H1 (cell line): ENCODE measurements at regions not wholly inside any gene's neighbourhood (a gene's known extent, or its start where the extent isn't known, plus 50 kb on each side); places are given as distances from the start of the nearest gene placed in this dataset.

ENCODE experiments used
- CTCF ChIA-PET: fragments of 300-600 bp; sonication (Branson Sonifier 250); formaldehyde crosslinking; loops from one replicate; lab custom pipeline; 2021; ENCODE audit not compliant: partially characterized antibody; lab: Charles Lee
- POLR2A ChIA-PET: fragments of 300-600 bp; sonication (Branson Sonifier 250); formaldehyde crosslinking; loops from one replicate; lab custom pipeline; 2021; ENCODE audit warnings: inconsistent platforms; ENCODE audit not compliant: partially characterized antibody; lab: Charles Lee
- DNase-seq, 2 experiments: peaks; one replicate each; pipeline versions ENCODE4 v3.0.0 to v3.0.0-alpha.2; 2010 to 2022; ENCODE audit warnings: low spot score in 2 of 2, low read depth in 1 of 2, mixed read lengths in 1 of 2
- FAIRE-seq: peaks from 2 replicates; lab custom pipeline; 2011; peaks lifted over from hg19 to GRCh38; lab: Jason Lieb, UNC
- H2AFZ ChIP-seq: 2 replicates; pipeline ENCODE4 v1.8.1; 2012; ENCODE audit warnings: low read length, inconsistent platforms
- H2AK5ac ChIP-seq: 2 replicates; pipeline ENCODE4 v1.6.1; 2013; ENCODE audit warnings: low read depth, low read length
- H2BK120ac ChIP-seq: replicated peaks from 2 replicates; pipeline ENCODE3; 2013; ENCODE audit warnings: low read depth, low read length, inconsistent platforms
- H2BK12ac ChIP-seq: 2 replicates; pipeline ENCODE4 v1.6.1; 2013; ENCODE audit warnings: low read depth, low read length
- H2BK15ac ChIP-seq: 2 replicates; pipeline ENCODE4 v1.6.1; 2013; ENCODE audit warnings: low read length
- H2BK20ac ChIP-seq: 2 replicates; pipeline ENCODE4 v1.6.1; 2013; ENCODE audit warnings: low read length
- H2BK5ac ChIP-seq: 2 replicates; pipeline ENCODE4 v1.6.1; 2013; ENCODE audit warnings: low read depth, low read length
- H3K14ac ChIP-seq: 2 replicates; pipeline ENCODE4 v1.6.1; 2013; ENCODE audit warnings: inconsistent platforms; ENCODE audit not compliant: insufficient read length
- H3K18ac ChIP-seq: 2 replicates; pipeline ENCODE4 v1.6.1; 2013; ENCODE audit warnings: low read length; ENCODE audit errors: extremely low read depth
- H3K23ac ChIP-seq: 2 replicates; pipeline ENCODE4 v1.6.1; 2013; ENCODE audit warnings: inconsistent platforms; ENCODE audit not compliant: insufficient read length
- H3K23me2 ChIP-seq: 2 replicates; pipeline ENCODE4 v1.6.1; 2013; ENCODE audit warnings: low read depth, low read length
- H3K27ac ChIP-seq: 2 replicates; pipeline ENCODE4 v1.6.1; 2011; ENCODE audit warnings: low read depth, low read length, inconsistent platforms
- H3K27me3 ChIP-seq, 4 experiments: replicated peaks in 1 of 4; 1 replicate in 1 of 4; 2 replicates in 3 of 4; pipeline versions ENCODE4 v1.6.1 to v1.8.1; 2011 to 2013; ENCODE audit warnings: low read length in 3 of 4, mild to moderate bottlenecking in 3 of 4, inconsistent platforms in 2 of 4, mixed read lengths in 2 of 4, moderate library complexity in 1 of 4; ENCODE audit not compliant: control insufficient read depth in 3 of 4, insufficient read depth in 3 of 4; ENCODE audit errors: extremely low read depth in 1 of 4
- H3K36me3 ChIP-seq, 4 experiments: 2 replicates each; pipeline versions ENCODE4 v1.6.1 to v1.8.1; 2011 to 2013; ENCODE audit warnings: mild to moderate bottlenecking in 4 of 4, low read length in 3 of 4, moderate library complexity in 2 of 4, control low read depth in 1 of 4, inconsistent platforms in 1 of 4; ENCODE audit not compliant: insufficient read depth in 4 of 4, control insufficient read depth in 2 of 4
- H3K4ac ChIP-seq: replicated peaks from 2 replicates; pipeline ENCODE3; 2013; ENCODE audit warnings: low read length, low read depth, mixed read lengths, inconsistent platforms; ENCODE audit not compliant: insufficient read length
- H3K4me1 ChIP-seq, 4 experiments: replicated peaks in 1 of 4; 1 replicate in 1 of 4; 2 replicates in 3 of 4; pipeline versions ENCODE4 v1.6.1 to v1.8.1; 2011 to 2013; ENCODE audit warnings: low read length in 3 of 4, inconsistent platforms in 2 of 4, mixed read lengths in 1 of 4; ENCODE audit not compliant: insufficient read depth in 4 of 4, control insufficient read depth in 3 of 4
- H3K4me2 ChIP-seq, 2 experiments: 2 replicates each; pipeline versions ENCODE4 v1.6.1 to v1.8.1; 2011 to 2013; ENCODE audit warnings: low read depth in 2 of 2, low read length in 2 of 2, control low read depth in 1 of 2, inconsistent platforms in 1 of 2, mild to moderate bottlenecking in 1 of 2; ENCODE audit not compliant: insufficient read depth in 1 of 2
- H3K4me3 ChIP-seq, 4 experiments: fragments of 200-600, 300-600 bp in 1 of 4; sonication (generic), shearing (Covaris generic), sonication (Bioruptor Twin) in 1 of 4; 2 replicates each; pipeline versions ENCODE4 v1.5.1 to v1.8.1; 2011 to 2016; ENCODE audit warnings: low read length in 4 of 4, low read depth in 3 of 4, control low read depth in 2 of 4, inconsistent platforms in 2 of 4, mild to moderate bottlenecking in 2 of 4, mixed read lengths in 1 of 4, moderate library complexity in 1 of 4; ENCODE audit not compliant: insufficient read depth in 2 of 4; ENCODE audit errors: extremely low read depth in 1 of 4
- H3K56ac ChIP-seq: replicated peaks from 2 replicates; pipeline ENCODE3; 2013; ENCODE audit warnings: low read depth, mild to moderate bottlenecking, mixed read lengths, low read length, inconsistent platforms; ENCODE audit not compliant: insufficient read length
- H3K79me1 ChIP-seq: 2 replicates; pipeline ENCODE4 v1.6.1; 2013; ENCODE audit warnings: low read depth, low read length, control low read depth
- H3K79me2 ChIP-seq, 2 experiments: 2 replicates each; pipeline versions ENCODE4 v1.6.1 to v1.8.1; 2012 to 2013; ENCODE audit warnings: low read length in 2 of 2, mild to moderate bottlenecking in 2 of 2, inconsistent platforms in 1 of 2; ENCODE audit not compliant: insufficient read depth in 2 of 2, control insufficient read depth in 1 of 2
- H3K9ac ChIP-seq, 4 experiments: replicated peaks in 1 of 4; 1 replicate in 1 of 4; 2 replicates in 3 of 4; pipeline versions ENCODE4 v1.6.1 to v1.8.1; 2011 to 2013; ENCODE audit warnings: low read depth in 3 of 4, low read length in 3 of 4, control low read depth in 2 of 4, mild to moderate bottlenecking in 2 of 4, moderate library complexity in 2 of 4, inconsistent platforms in 1 of 4; ENCODE audit errors: extremely low read depth in 1 of 4
- H3K9me3 ChIP-seq, 2 experiments: 2 replicates each; pipeline versions ENCODE4 v1.6.1 to v1.8.1; 2012 to 2013; ENCODE audit warnings: mild to moderate bottlenecking in 2 of 2, moderate library complexity in 2 of 2, control low read depth in 1 of 2, inconsistent platforms in 1 of 2, low read depth in 1 of 2, low read length in 1 of 2, mixed read lengths in 1 of 2; ENCODE audit not compliant: insufficient read depth in 2 of 2
- H4K20me1 ChIP-seq, 2 experiments: replicated peaks in 1 of 2; 2 replicates each; pipeline versions ENCODE3 to v1.8.1; 2011 to 2013; ENCODE audit warnings: inconsistent platforms in 2 of 2, low read length in 2 of 2, mild to moderate bottlenecking in 1 of 2; ENCODE audit not compliant: insufficient read depth in 2 of 2, control insufficient read depth in 1 of 2
- H4K5ac ChIP-seq: 2 replicates; pipeline ENCODE4 v1.6.1; 2013; ENCODE audit warnings: low read length, low read depth, mixed read lengths, inconsistent platforms; ENCODE audit not compliant: insufficient read length
- H4K8ac ChIP-seq: 2 replicates; pipeline ENCODE4 v1.8.0; 2013; ENCODE audit warnings: mild to moderate bottlenecking, moderate library complexity, low read length, inconsistent platforms; ENCODE audit not compliant: insufficient read depth; ENCODE audit errors: extremely low read depth
- H4K91ac ChIP-seq: replicated peaks from 2 replicates; pipeline ENCODE3; 2013; ENCODE audit warnings: low read length, mixed read lengths, inconsistent platforms; ENCODE audit not compliant: insufficient read length
- BRCA1 ChIP-seq: IDR thresholded peaks from 2 replicates; pipeline ENCODE4 v1.6.1; 2012; ENCODE audit warnings: low read depth, low read length, improper control_type of control experiment
- RXRA ChIP-seq: IDR thresholded peaks from 2 replicates; pipeline ENCODE4 v1.6.1; 2011; ENCODE audit warnings: low read depth, mild to moderate bottlenecking, low read length, moderate library complexity; ENCODE audit not compliant: insufficient read depth
- SIN3A ChIP-seq, 2 experiments: IDR thresholded peaks in 1 of 2; conservative IDR thresholded peaks in 1 of 2; 2 replicates each; pipeline ENCODE4 v1.6.1; 2011 to 2012; ENCODE audit warnings: low read length in 2 of 2, improper control_type of control experiment in 1 of 2, low read depth in 1 of 2, mild to moderate bottlenecking in 1 of 2
- WGBS, 2 experiments: shearing (Covaris generic) in 1 of 2; methylation state at CpG; one replicate each; pipeline versions ENCODE4 v1.1.6 to v1.1.7; 2013 to 2015; ENCODE audit warnings: low lambda C conversion rate in 2 of 2, mixed read lengths in 2 of 2, inconsistent platforms in 1 of 2, low coverage in 1 of 2, missing lambda C conversion rate in 1 of 2; ENCODE audit not compliant: insufficient replicate concordance in 2 of 2, insufficient coverage in 1 of 2, insufficient read length in 1 of 2; ENCODE audit errors: extremely low coverage in 1 of 2, missing lambda C conversion rate in 1 of 2; 5-methylcytosine and 5-hydroxymethylcytosine counted together

- POLR2A ChIA-PET = no interaction called here
- Histone ChIP-seq H2BK20ac (no peak overlapping the region), H3K4me2 (no peak overlapping the region), H3K4me3 (no peak overlapping the region), H3K4ac (no peak overlapping the region), H3K27ac (no peak overlapping the region), H3K18ac (no peak overlapping the region), H4K91ac (no peak overlapping the region), H3K56ac (no peak overlapping the region), H2AK5ac (no peak overlapping the region), H3K9ac (no peak overlapping the region), H3K4me1 (peaks cover 0 to 3% (median 0%) of the 10 kb centered on the region in 4 experiments; a peak in 1 of 7 replicates), H2AFZ (no peak overlapping the region), H3K14ac (no peak overlapping the region), H3K23ac (no peak overlapping the region), H2BK5ac (no peak overlapping the region), H2BK15ac (no peak overlapping the region), H4K8ac (no peak overlapping the region), H3K79me2 (no peaks in the 10 kb centered on the region), H2BK12ac (no peak overlapping the region), H4K5ac (no peak overlapping the region), H3K36me3 (no peaks in the 10 kb centered on the region), H3K27me3 (no peaks in the 10 kb centered on the region), H3K23me2 (no peaks in the 10 kb centered on the region), H2BK120ac (no peak overlapping the region), H3K79me1 (no peaks in the 10 kb centered on the region), H3K9me3 (no peaks in the 10 kb centered on the region), H4K20me1 (no peaks in the 10 kb centered on the region)
- no peak for TF ChIP-seq RXRA
- TF ChIP-seq SIN3A (conservative IDR thresholded peaks at IDR 0.05 in 1 of 2, IDR thresholded peaks at IDR 0.05 in 1 of 2; ENCODE audit: low read depth in 1 of 2, low read length in 2 of 2) = no peak
- TF ChIP-seq BRCA1 = no peak
- FAIRE-seq (no peak), DNase-seq (no peak)
- WGBS, 2 experiments = 91% methylated on average over 5 of the region's 5 CpGs; no CpG with 5 or more reads in 1 of the 2 experiments
- CTCF ChIA-PET = no interaction called here
Observed at GRCh38 chr2:129092956-129093355, 774.3 kb upstream of the HS6ST1 start.
